Aorta (tissue), 5 donors: ENCODE measurements at regions not wholly inside any gene's neighbourhood (a gene's known extent, or its start where the extent isn't known, plus 50 kb on each side); places are given as distances from the start of the nearest gene placed in this dataset.

Source experiments
- ATAC-seq: fragments of 200-7000 bp; cut with Tn5 transposase; one replicate; pipeline ENCODE4 v1.9.1; 2022; ENCODE audit warnings: moderate library complexity; ENCODE audit not compliant: low FRiP score
- DNase-seq, 2 donors: peaks; one replicate each; pipeline ENCODE4 v3.0.0-alpha.2; 2020
- H3K27ac ChIP-seq, 2 donors: one replicate each; pipeline ENCODE4 v1.5.1; 2013; ENCODE audit warnings: low read length in 2 of 2, mild to moderate bottlenecking in 2 of 2, moderate library complexity in 2 of 2, control low read depth in 1 of 2, inconsistent platforms in 1 of 2, low read depth in 1 of 2
- H3K27me3 ChIP-seq, 2 donors: one replicate each; pipeline ENCODE4 v1.6.1; 2013; ENCODE audit warnings: control low read depth in 1 of 2, low read length in 1 of 2, mild to moderate bottlenecking in 1 of 2, moderate library complexity in 1 of 2; ENCODE audit not compliant: insufficient read depth in 2 of 2, control insufficient read depth in 1 of 2
- H3K36me3 ChIP-seq, 2 donors: one replicate each; pipeline ENCODE4 v1.6.1; 2013; ENCODE audit warnings: control low read depth in 1 of 2, low read length in 1 of 2, mild to moderate bottlenecking in 1 of 2; ENCODE audit not compliant: insufficient read depth in 2 of 2, control insufficient read depth in 1 of 2
- H3K4me1 ChIP-seq, 2 donors: one replicate each; pipeline ENCODE4 v1.6.1; 2013; ENCODE audit warnings: low read length in 2 of 2, control low read depth in 1 of 2, mild to moderate bottlenecking in 1 of 2, moderate library complexity in 1 of 2; ENCODE audit not compliant: insufficient read depth in 2 of 2, control insufficient read depth in 1 of 2
- H3K4me3 ChIP-seq, 2 donors: one replicate each; pipeline ENCODE4 v1.5.1; 2013; ENCODE audit warnings: low read length in 2 of 2, control low read depth in 1 of 2, mild to moderate bottlenecking in 1 of 2
- H3K9me3 ChIP-seq: one replicate; pipeline ENCODE4 v1.6.1; 2013; ENCODE audit warnings: mild to moderate bottlenecking, low read length; ENCODE audit not compliant: control insufficient read depth
- WGBS, 2 donors: extraction: QIAGEN DNeasy Blood & Tissue Kit; methylation state at CpG; one replicate each; pipeline ENCODE4 v1.1.7; 2013; 5-methylcytosine and 5-hydroxymethylcytosine counted together
- intact Hi-C, 2 donors: fragments of 100-400 bp; cut with DNase I; formaldehyde crosslinking; loops; one replicate each; pipeline versions ENCODE4 v1.14.2 to v1.15.0; 2022
- donor health status: healthy with polysubstance abuse.
- donor health status: Bipolar disorder and iron deficiency.
- donor health status: DM: no; HTN: no; CAD: no.
- donor health status: DM: no; HTN: no; CAD: no.
- donor health status: DM: yes; HTN: yes; CAD: no.

DNA sequence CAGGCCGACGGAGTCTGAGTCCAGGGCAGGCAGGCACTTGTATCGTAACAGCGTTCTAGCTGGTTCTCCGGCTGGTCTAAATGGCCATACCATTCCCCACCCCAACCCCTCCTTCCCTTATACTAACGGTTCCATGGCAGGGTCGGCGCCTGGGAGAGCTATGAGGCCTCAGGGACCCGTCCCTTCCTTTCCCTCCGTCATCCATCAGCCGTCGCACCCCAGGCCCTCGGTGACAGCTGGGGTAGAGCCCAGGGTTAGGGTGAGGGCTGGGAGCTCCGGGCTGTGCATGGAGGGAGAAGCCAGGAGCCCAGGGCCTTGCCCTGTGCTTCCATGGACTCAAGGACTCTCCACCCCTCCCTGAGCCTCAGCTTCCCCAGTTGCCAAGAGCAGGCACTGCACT lies 101.4 kb downstream of the RBFOX3 start:
- H3K4me3 ChIP-seq = no peak overlapping the region

DNA sequence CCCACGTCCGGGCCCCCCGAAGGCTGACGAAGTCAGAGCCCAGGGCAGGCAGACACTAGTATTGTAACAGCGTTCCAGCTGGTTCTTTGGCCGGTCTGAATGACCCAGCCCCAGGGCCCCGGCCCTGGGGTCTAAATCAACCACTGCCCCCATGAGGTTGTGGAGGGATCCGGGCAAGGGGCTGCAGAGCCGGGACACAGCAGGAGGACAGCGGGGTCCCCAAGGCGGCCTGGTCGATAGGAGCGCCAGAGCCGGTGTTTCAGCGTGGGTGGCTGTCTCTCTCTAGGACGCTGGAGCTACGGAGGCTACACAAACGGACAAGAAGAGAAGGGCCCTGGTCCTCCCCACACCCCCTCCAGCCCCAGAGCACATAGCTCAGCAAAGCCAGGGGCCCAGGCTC lies 101.8 kb downstream of the RBFOX3 start:
- Histone ChIP-seq H3K4me3 (no peak overlapping the region), H3K36me3 (no peaks in the 10 kb centered on the region), H3K27ac (no peak overlapping the region), H3K27me3 (no peaks in the 10 kb centered on the region), H3K9me3 (peaks cover 2% of the 10 kb centered on the region), H3K4me1 (no peaks in the 10 kb centered on the region)
- DNase-seq (no peak), ATAC-seq (no peak)
- WGBS, 2 donors = 49 to 67% methylated on average over 18 of the region's 18 CpGs
- intact Hi-C loops = no loop called here

More for the DNA sequence above, 101.4 kb downstream of the RBFOX3 start:
- Histone ChIP-seq H3K4me1 (no peaks in the 10 kb centered on the region), H3K36me3 (no peaks in the 10 kb centered on the region), H3K27ac (no peak overlapping the region), H3K27me3 (no peaks in the 10 kb centered on the region), H3K9me3 (peaks cover 2% of the 10 kb centered on the region)
- no peak for ATAC-seq
- DNase-seq = no peak
- intact Hi-C loops = no loop called here
- WGBS, 2 donors = 23 to 33% methylated on average over 12 to 14 of the region's 14 CpGs

DNA sequence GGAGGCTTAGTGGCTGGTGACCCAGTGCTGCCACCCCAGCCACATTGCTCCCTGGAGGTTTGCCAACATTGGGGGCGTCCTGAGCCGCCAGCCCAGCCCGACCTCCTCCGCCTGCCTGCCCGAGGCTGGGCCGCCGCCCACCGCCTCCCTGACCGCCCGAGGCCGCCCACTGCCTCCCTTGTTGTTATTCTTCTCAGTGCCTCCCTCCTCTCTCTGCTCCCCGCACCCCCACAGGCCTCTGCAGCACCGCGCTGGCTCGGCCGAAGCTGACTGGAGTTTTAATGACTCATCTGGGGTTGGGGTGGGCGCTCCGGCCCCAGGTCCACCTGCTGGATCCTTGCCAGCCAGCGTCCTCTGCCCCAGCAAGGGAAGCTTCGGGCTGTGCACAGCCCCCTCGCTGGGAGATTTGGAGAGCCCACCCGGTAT lies 102.5 kb downstream of the RBFOX3 start:
- Histone ChIP-seq H3K9me3 (peaks cover 2% of the 10 kb centered on the region), H3K4me1 (no peaks in the 10 kb centered on the region), H3K27me3 (no peaks in the 10 kb centered on the region), H3K4me3 (no peak overlapping the region), H3K27ac (no peak overlapping the region), H3K36me3 (no peaks in the 10 kb centered on the region)
- WGBS, 2 donors = 26 to 29% methylated on average over 21 to 22 of the region's 22 CpGs
- ATAC-seq (no peak), DNase-seq (no peak)
- intact Hi-C loops = no loop called here

DNA sequence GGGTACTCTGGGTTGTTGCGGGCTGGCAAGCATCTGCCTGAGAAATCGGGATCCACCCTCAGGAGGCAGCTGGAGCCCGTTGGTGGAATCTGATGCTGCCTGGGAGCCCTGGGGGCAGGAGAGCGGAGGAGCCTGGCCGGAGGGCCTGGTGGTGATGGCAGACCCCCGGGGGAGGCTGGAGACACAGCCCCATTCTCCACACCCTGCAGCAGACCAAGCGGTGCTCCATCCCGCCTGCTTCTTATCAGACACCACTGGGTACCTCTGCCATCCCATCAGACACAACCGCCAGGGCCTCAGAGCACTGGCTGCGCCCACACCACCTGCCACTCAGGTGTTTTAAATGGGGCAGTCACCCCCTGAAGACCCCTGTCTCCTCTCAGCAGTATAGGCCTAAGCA lies 103.9 kb downstream of the RBFOX3 start:
- Histone ChIP-seq H3K36me3 (no peaks in the 10 kb centered on the region), H3K9me3 (peaks cover 2% of the 10 kb centered on the region), H3K4me3 (no peak overlapping the region), H3K27ac (no peak overlapping the region), H3K27me3 (no peaks in the 10 kb centered on the region), H3K4me1 (no peaks in the 10 kb centered on the region)
- ATAC-seq (no peak), DNase-seq (no peak)
- intact Hi-C loops = no loop called here
- 85 to 86% methylated on average over 10 of the region's 10 CpGs for WGBS, 2 donors

DNA sequence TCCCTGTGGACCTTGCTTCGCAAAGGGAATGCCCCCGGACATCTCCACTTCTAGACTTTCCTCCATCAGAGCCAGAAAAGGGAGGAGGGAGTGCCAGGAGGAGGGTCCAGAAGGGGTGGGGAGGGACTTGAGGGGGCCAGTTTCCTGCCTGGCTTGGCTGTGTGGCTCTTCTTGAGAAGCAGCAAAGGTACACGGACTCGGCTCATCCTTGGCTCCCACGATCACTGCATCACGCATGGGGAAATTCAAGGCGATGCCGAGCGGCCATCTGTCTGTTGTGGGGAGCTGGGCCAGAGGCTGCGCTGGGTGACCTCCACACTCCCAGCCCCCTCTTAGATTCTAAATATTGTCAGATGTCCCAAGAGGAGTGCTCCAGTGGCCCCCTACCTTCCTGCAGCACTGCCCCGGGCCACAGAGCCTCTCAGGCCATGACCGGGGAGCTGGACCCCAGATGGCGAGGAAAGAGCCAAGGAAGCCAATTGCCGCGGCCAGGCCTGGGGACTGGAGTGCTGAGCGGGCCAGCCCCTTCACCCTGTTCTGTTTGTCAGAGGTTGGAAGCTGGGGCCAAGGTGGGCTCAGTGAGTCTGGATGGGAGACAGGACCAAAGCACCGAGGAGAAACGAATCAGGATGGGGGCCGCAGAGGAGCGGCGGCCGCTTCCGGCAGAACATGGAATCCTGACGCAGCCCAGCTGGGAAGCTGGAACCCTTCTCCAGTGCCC lies 104.5 kb downstream of the RBFOX3 start:
- H3K9me3 ChIP-seq = peaks cover 2% of the 10 kb centered on the region
- H3K27me3 ChIP-seq = no peaks in the 10 kb centered on the region
- H3K4me1 ChIP-seq = no peaks in the 10 kb centered on the region
- intact Hi-C loops = no loop called here
- WGBS, 2 donors = 89 to 90% methylated on average over 24 of the region's 24 CpGs
- DNase-seq (no peak), ATAC-seq (no peak)
- H3K27ac ChIP-seq = no peak overlapping the region
- no peak overlapping the region for H3K4me3 ChIP-seq
- no peaks in the 10 kb centered on the region for H3K36me3 ChIP-seq

DNA sequence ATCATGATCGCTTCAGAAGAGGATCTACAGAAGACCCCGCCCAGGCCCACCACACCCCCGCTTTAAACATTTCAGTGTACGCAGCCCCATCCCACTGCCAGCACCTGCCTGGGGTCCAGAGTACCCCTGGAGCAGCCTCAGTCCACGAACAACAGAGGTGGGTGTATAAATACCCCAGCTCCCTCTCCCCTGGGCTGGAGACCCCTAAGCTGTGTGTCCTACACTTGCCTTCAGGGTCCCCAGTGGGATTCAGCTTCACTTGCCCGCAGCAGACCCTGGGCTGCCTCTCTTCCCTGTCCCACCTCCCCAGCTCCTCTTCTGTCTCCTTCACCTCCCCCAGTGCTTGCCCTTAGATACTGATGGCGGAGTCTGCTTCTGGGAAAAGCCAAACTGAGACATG lies 105.7 kb downstream of the RBFOX3 start:
- Histone ChIP-seq H3K27me3 (peaks cover 0 to 2% of the 10 kb centered on the region in 2 donors), H3K27ac (no peak overlapping the region), H3K4me3 (no peak overlapping the region), H3K4me1 (no peaks in the 10 kb centered on the region), H3K36me3 (no peaks in the 10 kb centered on the region), H3K9me3 (peaks cover 2% of the 10 kb centered on the region)
- DNase-seq = no peak
- WGBS, 2 donors = 89 to 91% methylated on average over 7 of the region's 7 CpGs
- intact Hi-C loops = no loop called here
- ATAC-seq = no peak

DNA sequence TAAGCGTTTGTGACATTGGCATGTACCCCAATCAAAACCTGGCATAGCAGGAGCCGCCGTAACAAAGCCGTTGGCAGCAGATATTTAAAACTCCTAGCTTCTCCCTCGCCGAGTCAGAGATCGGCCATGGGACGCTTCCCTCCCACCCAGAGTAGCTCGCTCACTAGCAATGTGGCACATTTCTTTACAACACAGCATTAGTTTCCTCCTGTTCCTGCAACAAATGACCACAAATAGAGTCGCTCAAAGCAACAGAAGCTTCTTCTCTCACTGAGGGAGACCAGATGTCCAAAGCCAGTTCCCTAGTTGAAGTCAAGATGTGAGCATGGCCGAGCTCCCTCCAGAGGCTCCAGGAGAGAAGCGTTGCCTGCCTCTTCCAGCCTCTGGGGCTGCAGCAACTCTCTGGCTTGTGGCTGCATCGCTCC lies 106.7 kb downstream of the RBFOX3 start:
- H3K27ac ChIP-seq = no peak overlapping the region
- DNase-seq (no peak), ATAC-seq (no peak)
- peaks cover 2% of the 10 kb centered on the region for H3K9me3 ChIP-seq
- 75 to 85% methylated on average over 13 of the region's 13 CpGs for WGBS, 2 donors
- H3K4me1 ChIP-seq = no peaks in the 10 kb centered on the region
- peaks cover 0 to 2% of the 10 kb centered on the region in 2 donors for H3K27me3 ChIP-seq
- no peak overlapping the region for H3K4me3 ChIP-seq
- H3K36me3 ChIP-seq = no peaks in the 10 kb centered on the region
- intact Hi-C loops = no loop called here

DNA sequence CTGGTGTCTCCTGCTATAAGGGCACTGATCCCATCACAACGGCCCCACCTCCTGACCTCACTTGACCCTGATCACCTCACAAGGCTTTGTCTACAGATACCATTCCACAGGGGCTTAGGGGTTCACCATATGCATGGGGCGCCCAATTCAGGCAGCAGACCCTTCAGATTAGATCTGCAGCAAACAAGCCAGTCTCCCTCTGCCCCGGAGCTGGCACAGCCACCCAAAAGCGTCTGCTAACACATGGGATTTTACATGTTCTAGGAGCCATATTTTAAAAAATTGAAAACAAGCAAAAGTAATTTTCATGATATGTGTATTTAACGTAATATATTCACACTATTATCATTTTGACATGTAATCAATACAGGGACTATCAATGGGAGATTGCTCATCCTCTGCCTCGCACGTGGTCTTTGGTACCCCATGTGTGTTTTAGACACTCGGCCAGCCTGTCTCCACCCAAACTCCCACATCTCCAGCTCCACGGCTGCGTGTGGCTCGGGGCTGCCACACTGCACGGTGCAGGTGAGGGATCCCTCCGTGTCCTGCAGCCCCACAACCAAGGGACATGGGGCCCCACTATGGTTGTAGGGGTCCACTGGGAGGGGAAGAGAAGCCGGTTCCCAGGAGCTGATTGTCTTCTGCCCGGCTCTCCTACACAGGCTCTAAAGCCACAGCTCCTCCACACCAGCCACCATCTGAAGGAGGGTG lies 107.6 kb downstream of the RBFOX3 start:
- 81 to 84% methylated on average over 15 of the region's 15 CpGs for WGBS, 2 donors
- no peak overlapping the region for H3K4me3 ChIP-seq
- no peak overlapping the region for H3K27ac ChIP-seq
- ATAC-seq (no peak), DNase-seq (no peak)
- peaks cover 2% of the 10 kb centered on the region for H3K9me3 ChIP-seq
- no peaks in the 10 kb centered on the region for H3K4me1 ChIP-seq
- H3K27me3 ChIP-seq = peaks cover 0 to 2% of the 10 kb centered on the region in 2 donors
- no peaks in the 10 kb centered on the region for H3K36me3 ChIP-seq
- intact Hi-C loops = no loop called here

DNA sequence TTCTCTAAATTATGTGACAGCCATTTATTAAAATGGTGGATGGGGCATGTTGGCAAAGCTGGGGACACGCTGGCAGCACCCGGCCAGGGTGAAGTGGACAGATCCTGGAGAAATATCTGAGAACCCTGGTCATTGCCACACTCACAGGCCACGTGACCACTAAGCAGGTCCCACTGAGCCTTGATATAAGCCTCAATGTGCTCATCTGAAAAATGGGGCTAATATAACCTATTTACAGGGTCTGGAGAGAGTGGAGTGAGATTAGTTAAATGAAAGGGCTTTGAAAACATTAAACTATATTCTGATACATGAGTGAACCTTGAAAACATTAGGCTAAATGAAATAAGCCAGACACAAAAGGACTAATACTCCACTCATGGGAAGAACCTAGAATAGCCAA lies 108.9 kb downstream of the RBFOX3 start:
- no peak for ATAC-seq
- Histone ChIP-seq H3K9me3 (peaks cover 2% of the 10 kb centered on the region), H3K4me3 (no peak overlapping the region), H3K27me3 (peaks cover 0 to 2% of the 10 kb centered on the region in 2 donors), H3K36me3 (no peaks in the 10 kb centered on the region), H3K27ac (no peak overlapping the region), H3K4me1 (no peaks in the 10 kb centered on the region)
- DNase-seq = no peak
- intact Hi-C loops = no loop called here
- WGBS, 2 donors = 60 to 79% methylated on average over 3 of the region's 3 CpGs
